ENCODE measurements at regions not wholly inside any gene's neighbourhood (a gene's known extent, or its start where the extent isn't known, plus 50 kb on each side); places are given as distances from the start of the nearest gene placed in this dataset.

GRCh38 chr2:156731506-156731905, 295.3 kb downstream of the GPD2 start:
- TF ChIP-seq CTCF (IDR thresholded peaks at IDR 0.05) = no peak
- TF ChIP-seq POLR2A (IDR thresholded peaks at IDR 0.05) = no peak
